Large intestine (tissue), 3 donors: ENCODE measurements at regions not wholly inside any gene's neighbourhood (a gene's known extent, or its start where the extent isn't known, plus 50 kb on each side); places are given as distances from the start of the nearest gene placed in this dataset.
A peak's percentile ranks its signal among the peaks of the same experiment; 100 is the strongest.

Source experiments
- DNase-seq, 2 donors: peaks; one replicate each; pipeline versions ENCODE4 v3.0.0 to v3.0.0-alpha.2; 2013
- H3K27ac ChIP-seq: one replicate; pipeline ENCODE4 v1.5.1; 2013; ENCODE audit warnings: low read length
- H3K27me3 ChIP-seq: 2 replicates; pipeline ENCODE4 v1.6.1; 2013; ENCODE audit warnings: low read length; ENCODE audit not compliant: control insufficient read depth, insufficient read depth
- H3K36me3 ChIP-seq: 2 replicates; pipeline ENCODE4 v1.6.1; 2013; ENCODE audit warnings: low read length; ENCODE audit not compliant: control insufficient read depth, insufficient read depth
- H3K4me1 ChIP-seq: one replicate; pipeline ENCODE4 v1.6.1; 2013; ENCODE audit warnings: low read length; ENCODE audit not compliant: control insufficient read depth, insufficient read depth
- H3K4me3 ChIP-seq: one replicate; pipeline ENCODE4 v1.5.1; 2013; ENCODE audit warnings: low read length
- H3K9me3 ChIP-seq: one replicate; pipeline ENCODE4 v1.6.1; 2013; ENCODE audit warnings: mild to moderate bottlenecking, low read depth, low read length, moderate library complexity; ENCODE audit not compliant: control insufficient read depth
- WGBS: methylation state at CpG from one replicate; pipeline ENCODE4 v1.1.5; 2013; ENCODE audit warnings: low lambda C conversion rate; ENCODE audit not compliant: insufficient coverage; 5-methylcytosine and 5-hydroxymethylcytosine counted together

DNA sequence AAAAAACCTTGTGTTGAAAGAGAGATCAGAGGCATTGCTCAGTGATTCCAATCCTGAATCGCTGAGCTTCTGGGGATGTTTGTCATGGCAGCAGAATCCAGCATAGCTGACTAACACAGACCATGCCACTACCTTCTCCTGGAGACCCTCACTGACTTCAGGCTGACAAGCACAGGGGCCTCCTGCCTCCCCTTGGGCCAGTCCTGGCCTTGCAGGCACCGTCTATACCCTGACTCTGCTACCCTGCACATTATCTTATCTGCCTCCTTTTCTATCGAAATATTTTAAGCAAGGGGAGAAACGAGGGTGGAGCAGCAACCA is 139.8 kb downstream of the KIF26A start:
- H3K27me3 ChIP-seq, result peaks cover 4% of the 10 kb centered on the region
- no peak for DNase-seq
- WGBS, result 20% methylated on average over 1 of the region's 4 CpGs

DNA sequence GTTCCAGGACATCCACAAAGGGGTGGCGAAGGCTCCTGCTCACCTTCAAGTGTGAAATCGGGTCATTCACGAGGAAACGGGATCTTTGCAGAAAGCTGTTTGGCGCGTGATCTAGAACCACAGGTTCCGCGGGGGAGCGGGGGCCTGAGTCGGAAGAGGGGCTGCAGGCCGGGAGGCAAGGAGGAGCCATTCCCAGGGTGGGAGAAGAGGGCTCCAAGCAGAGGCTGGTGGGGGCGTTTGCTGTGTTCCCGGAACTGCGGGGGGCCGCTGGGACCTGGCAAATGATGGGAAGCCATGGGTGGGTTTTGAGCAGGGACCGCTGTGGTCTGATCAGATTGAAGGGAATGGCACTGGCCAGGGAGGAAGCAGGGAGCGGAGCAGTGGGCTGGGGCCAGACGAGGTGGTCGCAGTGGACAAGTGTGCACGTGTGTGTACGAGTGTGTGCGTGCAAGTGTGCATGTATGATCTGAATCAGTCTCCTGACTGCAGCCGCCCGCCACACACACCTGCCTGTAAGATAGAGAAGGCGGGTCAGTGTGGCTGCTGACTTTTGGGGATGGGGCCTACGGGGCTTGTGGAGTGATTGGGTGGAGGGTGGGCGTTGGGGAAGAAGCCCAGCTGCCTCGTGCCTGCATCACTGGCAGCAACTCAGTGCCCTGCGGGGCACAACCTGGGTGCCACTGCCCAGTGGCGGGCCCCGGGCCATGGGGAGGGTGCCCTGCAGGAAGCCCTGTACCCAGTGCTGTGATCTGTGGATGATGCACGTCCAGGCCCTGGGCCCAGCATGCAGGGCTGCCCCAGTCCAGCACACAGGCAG is 141.9 kb downstream of the KIF26A start:
- no peaks in the 10 kb centered on the region for H3K4me1 ChIP-seq
- no peak for DNase-seq
- 100% methylated on average over 1 of the region's 32 CpGs for WGBS
- no peaks in the 10 kb centered on the region for H3K36me3 ChIP-seq
- no peak overlapping the region for H3K4me3 ChIP-seq
- H3K27me3 ChIP-seq, result peaks cover under 1% of the 10 kb centered on the region
- H3K9me3 ChIP-seq, result no peaks in the 10 kb centered on the region
- no peak overlapping the region for H3K27ac ChIP-seq

More for the DNA sequence above, 139.8 kb downstream of the KIF26A start:
- Histone ChIP-seq H3K27ac (no peak overlapping the region), H3K4me1 (no peaks in the 10 kb centered on the region), H3K4me3 (no peak overlapping the region), H3K36me3 (no peaks in the 10 kb centered on the region), H3K9me3 (no peaks in the 10 kb centered on the region)

DNA sequence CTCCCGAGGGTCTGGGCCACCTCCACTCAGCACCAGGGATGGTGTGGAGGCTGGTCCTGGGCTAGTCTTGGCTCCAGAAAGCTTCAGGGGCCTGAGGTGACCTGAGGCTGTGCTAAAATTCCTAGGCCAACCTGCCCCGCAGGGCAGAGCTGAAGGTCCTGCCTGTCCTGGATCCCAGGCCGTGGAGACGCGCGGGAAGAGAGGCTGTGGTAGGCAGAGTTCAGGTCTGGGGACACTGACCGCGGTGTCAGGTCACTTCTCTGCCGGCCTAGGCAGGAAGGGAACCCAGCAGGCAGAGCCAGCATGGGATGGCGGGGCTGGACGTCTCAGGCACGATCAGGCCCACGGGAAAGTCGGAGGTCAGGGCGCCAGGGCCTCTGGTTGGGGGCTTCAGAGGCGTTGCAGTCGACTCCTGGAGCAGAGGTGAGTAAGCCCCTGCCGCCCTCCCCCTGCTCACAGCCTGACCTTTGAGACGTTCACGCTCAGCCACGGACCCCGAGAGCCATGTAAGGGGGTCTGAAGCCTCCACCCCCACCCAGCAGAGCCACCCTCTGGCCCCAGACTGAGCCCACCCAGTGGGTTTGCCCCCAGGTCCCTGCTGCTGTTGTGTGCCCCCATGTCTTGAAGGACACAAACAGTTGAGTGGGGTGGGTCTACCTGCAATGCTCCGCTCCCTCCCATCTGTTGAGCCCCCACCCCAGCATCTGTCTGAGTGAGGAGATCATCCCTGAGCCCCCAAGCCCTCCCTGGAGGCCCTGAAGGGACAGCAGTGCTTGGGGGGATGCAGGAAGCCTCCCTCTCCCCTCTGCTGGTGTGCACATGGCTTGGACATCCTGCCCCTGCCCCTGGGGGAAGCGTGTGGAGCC is 142.7 kb downstream of the KIF26A start:
- no peak for DNase-seq
- H3K27me3 ChIP-seq, result no peaks in the 10 kb centered on the region
- H3K4me3 ChIP-seq, result no peak overlapping the region
- no CpG with 5 or more reads among the region's 24 CpGs for WGBS
- H3K36me3 ChIP-seq, result no peaks in the 10 kb centered on the region
- no peaks in the 10 kb centered on the region for H3K4me1 ChIP-seq
- no peak overlapping the region for H3K27ac ChIP-seq
- no peaks in the 10 kb centered on the region for H3K9me3 ChIP-seq

DNA sequence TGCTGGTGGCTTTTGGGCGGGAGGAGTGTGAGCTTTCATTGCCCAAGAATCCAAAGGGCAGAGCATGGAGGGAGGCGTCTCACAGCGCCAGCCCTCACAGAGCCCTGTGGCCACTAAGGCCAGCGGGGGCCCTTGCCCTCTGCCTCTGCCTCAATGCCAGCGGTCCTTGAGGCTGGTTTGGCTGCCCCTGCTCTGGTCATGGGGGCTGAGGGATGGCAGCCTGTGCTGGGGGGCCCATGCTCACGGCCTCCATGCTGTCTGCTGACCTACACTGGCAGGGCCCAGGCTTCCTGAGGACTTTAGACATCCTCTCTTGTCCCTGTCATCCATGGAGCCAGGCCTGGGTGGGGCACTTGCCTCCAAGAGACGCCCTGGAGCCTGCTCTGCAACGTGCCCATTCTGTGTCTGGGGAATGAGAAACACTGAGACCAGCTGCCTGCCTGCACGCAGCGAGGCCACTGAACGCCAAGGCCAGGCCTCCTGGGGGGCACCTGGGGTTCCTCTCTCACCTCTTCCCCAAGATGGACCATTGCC is 143.4 kb downstream of the KIF26A start:
- no peak overlapping the region for H3K4me3 ChIP-seq
- no peak overlapping the region for H3K27ac ChIP-seq
- no peaks in the 10 kb centered on the region for H3K4me1 ChIP-seq
- no peaks in the 10 kb centered on the region for H3K9me3 ChIP-seq
- no CpG with 5 or more reads among the region's 11 CpGs for WGBS
- no peak for DNase-seq
- no peaks in the 10 kb centered on the region for H3K36me3 ChIP-seq
- no peaks in the 10 kb centered on the region for H3K27me3 ChIP-seq

DNA sequence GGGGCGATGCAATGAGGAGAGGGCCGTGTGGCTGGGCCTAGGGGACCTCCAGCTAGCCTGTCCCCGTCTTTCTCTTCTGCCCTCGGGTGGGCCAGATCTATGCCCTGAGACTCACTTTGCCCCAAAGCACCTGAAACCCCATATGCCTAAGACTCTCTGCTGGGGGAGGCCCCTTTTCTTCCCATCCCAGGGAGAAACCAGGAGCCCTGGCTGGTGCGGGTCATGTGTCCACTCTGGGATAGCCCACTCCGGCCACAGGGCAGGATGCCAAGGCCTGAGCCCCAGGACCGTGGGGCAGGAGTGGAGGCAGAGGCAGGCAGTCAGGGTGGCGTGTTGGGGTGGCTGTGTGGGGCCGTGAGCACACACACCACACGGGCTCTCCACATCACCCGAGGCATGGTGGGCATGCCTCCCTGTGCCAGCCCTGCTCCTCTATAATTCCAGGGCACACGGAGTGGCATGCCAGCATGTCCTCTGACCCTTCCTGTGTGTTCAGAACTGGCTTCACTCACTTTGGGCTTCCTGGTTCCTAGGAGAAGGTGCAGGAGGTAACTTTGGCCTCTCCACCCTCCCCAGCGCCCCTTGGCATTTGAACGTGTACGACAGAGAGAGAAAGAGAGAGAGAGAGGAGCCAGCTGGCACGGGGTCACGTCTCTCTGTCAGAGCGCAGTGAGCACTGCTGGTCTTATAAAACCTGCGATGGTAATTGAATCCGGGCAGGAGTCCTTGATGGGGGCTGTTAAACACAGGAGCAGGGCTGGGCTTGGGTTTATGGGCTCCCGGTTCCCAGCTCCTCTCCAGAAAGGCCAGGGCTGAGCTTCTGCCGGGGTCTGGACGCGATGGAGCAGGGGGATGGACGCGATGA is 144.2 kb downstream of the KIF26A start:
- DNase-seq, result no peak
- H3K4me3 ChIP-seq, result no peak overlapping the region
- no peaks in the 10 kb centered on the region for H3K4me1 ChIP-seq
- no peaks in the 10 kb centered on the region for H3K36me3 ChIP-seq
- no peaks in the 10 kb centered on the region for H3K27me3 ChIP-seq
- WGBS, result no CpG with 5 or more reads among the region's 26 CpGs
- no peak overlapping the region for H3K27ac ChIP-seq
- no peaks in the 10 kb centered on the region for H3K9me3 ChIP-seq

DNA sequence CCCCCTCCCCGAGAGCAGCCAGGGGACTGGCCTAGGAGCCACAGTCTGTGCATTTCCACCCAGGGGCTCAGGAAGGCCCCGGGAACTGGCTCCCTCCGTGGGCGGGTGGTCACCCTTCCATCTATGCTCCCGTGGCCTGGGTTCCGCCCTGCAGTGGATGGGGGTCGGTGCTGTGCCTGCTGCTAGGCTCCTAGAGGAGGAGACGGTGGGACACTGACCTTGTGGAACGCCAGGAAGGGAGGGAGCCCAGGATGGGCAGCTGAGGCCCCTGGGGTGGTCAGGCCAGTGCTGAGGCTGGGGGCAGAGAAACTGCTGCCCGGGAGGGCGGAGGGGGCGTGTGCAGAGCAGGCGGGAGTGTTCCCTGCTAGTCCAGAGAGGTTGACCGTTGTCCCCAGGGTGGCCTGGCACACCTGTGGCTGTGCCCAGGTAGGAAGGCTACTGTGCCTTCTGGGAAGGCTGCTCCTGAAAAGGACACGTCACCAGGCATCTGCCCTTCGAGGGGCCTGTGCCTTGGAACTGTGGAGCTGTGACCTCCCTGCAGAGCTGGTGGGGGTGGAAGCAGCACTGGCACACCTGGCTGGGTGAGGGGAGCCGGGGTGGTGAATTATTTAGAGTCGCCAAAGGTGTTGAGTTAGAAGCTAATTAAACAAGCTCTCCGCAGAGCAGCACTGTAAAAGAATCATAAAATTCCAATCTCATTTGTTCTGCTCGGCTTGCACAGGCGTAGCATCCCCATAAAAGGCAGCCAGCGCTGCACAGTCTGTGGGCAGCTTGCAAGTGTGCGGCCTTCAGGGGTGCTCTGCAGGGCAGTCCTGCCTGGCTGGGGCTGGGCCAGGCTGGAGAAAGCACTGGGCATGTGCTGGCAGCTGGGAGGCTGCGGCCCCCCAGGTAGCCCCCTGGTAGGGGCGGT is 145.1 kb downstream of the KIF26A start:
- Histone ChIP-seq H3K4me1 (no peaks in the 10 kb centered on the region), H3K27me3 (no peaks in the 10 kb centered on the region), H3K36me3 (no peaks in the 10 kb centered on the region), H3K4me3 (no peak overlapping the region), H3K9me3 (no peaks in the 10 kb centered on the region), H3K27ac (peak overlapping the region; percentile 12)
- no peak for DNase-seq
- WGBS, result no CpG with 5 or more reads among the region's 25 CpGs

DNA sequence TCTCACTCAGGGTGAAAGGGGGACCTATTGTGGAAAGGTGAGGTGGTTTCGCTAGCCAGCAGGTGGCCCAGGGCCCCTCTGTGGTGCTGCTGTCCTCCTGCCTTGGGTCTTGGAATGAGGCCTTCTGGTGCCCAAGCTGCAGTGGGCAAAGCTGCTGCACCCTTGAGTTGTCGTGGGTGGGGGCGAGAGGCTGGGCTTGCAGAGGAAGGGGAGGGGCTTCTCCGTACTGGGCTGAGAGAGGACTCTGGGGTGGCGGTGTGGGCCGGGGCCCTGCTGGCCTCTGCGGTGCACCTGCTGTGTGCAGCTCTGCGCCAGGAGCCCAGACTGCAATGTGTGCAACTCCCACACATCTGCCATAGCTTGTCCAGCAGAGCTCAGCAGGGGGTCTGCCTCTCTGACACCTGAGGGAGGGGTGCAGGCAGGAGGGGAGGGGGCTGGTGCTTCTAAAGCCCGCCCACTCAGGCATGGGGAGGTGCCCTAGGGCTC is 145.8 kb downstream of the KIF26A start:
- no peak for DNase-seq
- no peaks in the 10 kb centered on the region for H3K4me1 ChIP-seq
- no peaks in the 10 kb centered on the region for H3K36me3 ChIP-seq
- H3K27ac ChIP-seq, result no peak overlapping the region
- no peaks in the 10 kb centered on the region for H3K9me3 ChIP-seq
- no CpG with 5 or more reads among the region's 9 CpGs for WGBS
- H3K27me3 ChIP-seq, result no peaks in the 10 kb centered on the region
- no peak overlapping the region for H3K4me3 ChIP-seq

DNA sequence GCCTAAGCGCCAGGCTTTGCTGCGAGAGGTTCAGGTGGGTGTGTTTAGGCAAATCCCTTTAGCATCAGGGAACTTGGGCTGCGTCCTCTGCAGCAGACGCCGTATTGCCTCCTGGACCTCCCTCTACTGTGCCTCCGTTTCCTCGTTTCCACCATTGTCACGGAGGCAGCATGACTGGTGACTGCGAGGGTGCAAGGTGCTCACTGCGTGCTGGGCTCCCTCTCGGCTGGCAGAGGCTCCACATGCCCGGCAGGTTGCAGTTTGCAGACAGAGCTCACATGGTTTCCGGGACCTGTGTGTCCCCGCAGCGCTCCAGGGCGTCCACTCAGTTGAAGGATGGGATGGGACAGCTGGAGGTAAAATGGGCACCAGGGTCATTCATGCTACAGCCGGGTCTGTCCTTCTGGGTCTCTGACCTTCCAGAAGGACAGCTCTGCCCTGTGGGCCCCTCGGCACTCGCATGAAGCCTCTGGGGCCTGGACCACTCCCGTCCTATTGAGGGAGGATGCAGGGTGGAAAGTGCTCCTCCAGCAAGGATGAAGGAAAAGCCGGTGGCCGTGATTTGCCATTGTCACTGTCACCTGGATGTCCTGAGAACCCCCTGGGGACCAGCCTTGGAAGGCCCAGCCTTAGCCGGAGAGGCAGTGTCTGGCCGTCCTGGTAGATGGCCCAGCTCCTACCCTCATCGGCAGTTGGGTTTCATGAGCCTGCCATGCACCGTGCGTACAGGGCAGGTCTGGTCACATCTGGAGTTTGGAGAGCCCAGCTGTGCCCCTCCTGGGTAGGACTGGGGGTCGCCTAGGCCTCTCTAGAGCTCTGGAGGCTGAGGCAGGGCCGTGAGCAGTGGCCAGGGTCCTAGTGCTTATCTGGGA is 146.5 kb downstream of the KIF26A start:
- H3K27ac ChIP-seq, result no peak overlapping the region
- no peak for DNase-seq
- no peaks in the 10 kb centered on the region for H3K36me3 ChIP-seq
- no peaks in the 10 kb centered on the region for H3K27me3 ChIP-seq
- WGBS, result no CpG with 5 or more reads among the region's 29 CpGs
- no peak overlapping the region for H3K4me3 ChIP-seq
- H3K9me3 ChIP-seq, result no peaks in the 10 kb centered on the region
- no peaks in the 10 kb centered on the region for H3K4me1 ChIP-seq

DNA sequence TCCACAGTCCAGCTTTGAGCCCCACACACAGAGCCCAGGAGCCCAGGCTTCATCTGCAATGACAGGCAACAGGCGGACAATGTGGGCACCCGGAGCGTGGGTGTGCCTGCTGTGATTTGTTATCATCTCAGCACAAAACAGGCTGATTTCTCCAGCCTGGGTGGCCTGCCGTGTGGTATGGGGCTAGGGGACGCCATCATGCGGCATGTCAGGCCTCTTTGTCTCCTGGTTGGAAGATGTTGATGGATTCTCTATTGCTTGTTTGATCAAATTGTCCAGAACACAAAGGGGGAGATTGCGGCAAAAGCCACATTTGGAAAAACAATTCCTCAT is 147.1 kb downstream of the KIF26A start:
- H3K27me3 ChIP-seq, result no peaks in the 10 kb centered on the region
- no CpG with 5 or more reads among the region's 7 CpGs for WGBS
- no peak overlapping the region for H3K27ac ChIP-seq
- no peaks in the 10 kb centered on the region for H3K36me3 ChIP-seq
- H3K9me3 ChIP-seq, result no peaks in the 10 kb centered on the region
- H3K4me1 ChIP-seq, result no peaks in the 10 kb centered on the region
- DNase-seq, result no peak
- no peak overlapping the region for H3K4me3 ChIP-seq
